Stimulated activated CD8-positive, alpha-beta memory T cell treated with anti-CD3 and anti-CD28 coated beads, Interleukin-4, amount 100 ng/mL, for 48 hours (primary cell): ENCODE measurements at regions not wholly inside any gene's neighbourhood (a gene's known extent, or its start where the extent isn't known, plus 50 kb on each side); places are given as distances from the start of the nearest gene placed in this dataset.
"Not testable (repeated sequence)": the region's sequence is repeated elsewhere in the genome, so short reads cannot be mapped to it uniquely, and the experiment has no call there.

Experiments
- DNase-seq: peaks from one replicate; pipeline ENCODE4 v3.0.0-alpha.2; 2020

- DNase-seq, result no peak
These were observed 91.3 kb upstream of the TNP1 start for GRCh38 chr2:216951171-216951570.

- DNase-seq, result no peak
These were observed 90.7 kb upstream of the TNP1 start for GRCh38 chr2:216950547-216950946.

GRCh38 chr2:216949700-216950413 lies 90.0 kb upstream of the TNP1 start:
- DNase-seq, result no peak

GRCh38 chr2:216947055-216947454 lies 87.2 kb upstream of the TNP1 start:
- no peak for DNase-seq

GRCh38 chr2:216944733-216945132 lies 84.9 kb upstream of the TNP1 start:
- DNase-seq, result no peak

GRCh38 chr2:216943109-216943508 lies 83.2 kb upstream of the TNP1 start:
- no peak for DNase-seq

GRCh38 chr2:216942465-216942864 lies 82.6 kb upstream of the TNP1 start:
- no peak for DNase-seq

GRCh38 chr2:216942016-216942415 lies 82.2 kb upstream of the TNP1 start:
- no peak for DNase-seq

- DNase-seq, result no peak
These were observed 77.1 kb upstream of the TNP1 start for GRCh38 chr2:216936954-216937357.

GRCh38 chr2:216934623-216935022 lies 74.8 kb upstream of the TNP1 start:
- no peak for DNase-seq

GRCh38 chr2:216934151-216934550 lies 74.3 kb upstream of the TNP1 start:
- DNase-seq, result no peak

- DNase-seq, result no peak
These were observed 73.1 kb upstream of the TNP1 start for GRCh38 chr2:216932863-216933548.

- DNase-seq, result no peak
These were observed 72.4 kb upstream of the TNP1 start for GRCh38 chr2:216932113-216932862.

- no peak for DNase-seq
These were observed 70.9 kb upstream of the TNP1 start for GRCh38 chr2:216930716-216931115.

- DNase-seq, result not testable (repeated sequence)
These were observed 69.5 kb upstream of the TNP1 start for GRCh38 chr2:216929338-216929737.

GRCh38 chr2:216927163-216927562 lies 67.3 kb upstream of the TNP1 start:
- no peak for DNase-seq

- DNase-seq, result no peak
These were observed 65.9 kb upstream of the TNP1 start for GRCh38 chr2:216925636-216926366.

GRCh38 chr2:216925006-216925405 lies 65.1 kb upstream of the TNP1 start:
- DNase-seq, result no peak

- no peak for DNase-seq
These were observed 63.8 kb upstream of the TNP1 start for GRCh38 chr2:216923706-216924105.

GRCh38 chr2:216922175-216922780 lies 62.4 kb upstream of the TNP1 start:
- DNase-seq, result no peak

GRCh38 chr2:216920937-216921456 lies 61.1 kb upstream of the TNP1 start:
- no peak for DNase-seq

- DNase-seq, result no peak
These were observed 60.4 kb upstream of the TNP1 start for GRCh38 chr2:216920143-216920876.
